ENCODE measurements at regions not wholly inside any gene's neighbourhood (a gene's known extent, or its start where the extent isn't known, plus 50 kb on each side); places are given as distances from the start of the nearest gene placed in this dataset.

DNA sequence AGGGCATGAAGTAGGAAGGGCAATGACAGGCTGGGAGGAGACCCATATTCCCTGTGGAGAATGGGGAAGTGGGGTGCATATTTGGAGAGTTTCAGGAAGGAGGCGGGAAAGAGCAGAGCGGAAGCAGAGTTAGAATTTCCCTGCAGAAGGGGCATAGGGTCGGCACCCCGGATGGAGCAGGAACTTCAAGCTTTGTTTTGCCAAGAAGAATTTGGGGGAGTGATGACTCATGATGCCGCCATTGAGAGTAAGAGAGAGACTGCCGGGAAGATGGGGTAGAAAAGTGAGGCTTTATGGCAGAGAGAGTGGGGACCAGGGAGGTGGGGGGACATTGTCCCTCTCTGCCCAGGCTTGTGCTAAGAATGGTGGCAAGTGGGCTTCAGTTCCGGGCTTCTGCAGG is 50.3 kb upstream of the EPB41L1 start:
- no peak for TF ChIP-seq EZH2 (IDR thresholded peaks at IDR 0.05; ENCODE audit: borderline replicate concordance, insufficient read depth, low read depth, low read length, poor library complexity, severe bottlenecking)
- TF ChIP-seq, protein P1, sequence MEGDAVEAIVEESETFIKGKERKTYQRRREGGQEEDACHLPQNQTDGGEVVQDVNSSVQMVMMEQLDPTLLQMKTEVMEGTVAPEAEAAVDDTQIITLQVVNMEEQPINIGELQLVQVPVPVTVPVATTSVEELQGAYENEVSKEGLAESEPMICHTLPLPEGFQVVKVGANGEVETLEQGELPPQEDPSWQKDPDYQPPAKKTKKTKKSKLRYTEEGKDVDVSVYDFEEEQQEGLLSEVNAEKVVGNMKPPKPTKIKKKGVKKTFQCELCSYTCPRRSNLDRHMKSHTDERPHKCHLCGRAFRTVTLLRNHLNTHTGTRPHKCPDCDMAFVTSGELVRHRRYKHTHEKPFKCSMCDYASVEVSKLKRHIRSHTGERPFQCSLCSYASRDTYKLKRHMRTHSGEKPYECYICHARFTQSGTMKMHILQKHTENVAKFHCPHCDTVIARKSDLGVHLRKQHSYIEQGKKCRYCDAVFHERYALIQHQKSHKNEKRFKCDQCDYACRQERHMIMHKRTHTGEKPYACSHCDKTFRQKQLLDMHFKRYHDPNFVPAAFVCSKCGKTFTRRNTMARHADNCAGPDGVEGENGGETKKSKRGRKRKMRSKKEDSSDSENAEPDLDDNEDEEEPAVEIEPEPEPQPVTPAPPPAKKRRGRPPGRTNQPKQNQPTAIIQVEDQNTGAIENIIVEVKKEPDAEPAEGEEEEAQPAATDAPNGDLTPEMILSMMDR (IDR thresholded peaks at IDR 0.05): no peak
